Uterus (tissue), 3 donors: ENCODE measurements at regions not wholly inside any gene's neighbourhood (a gene's known extent, or its start where the extent isn't known, plus 50 kb on each side); places are given as distances from the start of the nearest gene placed in this dataset.
"Not testable (repeated sequence)": the region's sequence is repeated elsewhere in the genome, so short reads cannot be mapped to it uniquely, and the experiment has no call there.

Experiments used
- DNase-seq, 2 donors: peaks; one replicate each; pipeline ENCODE4 v3.0.0-alpha.2; 2019 to 2020
- H3K27ac ChIP-seq, 2 donors: fragments of 200-600 bp; sonication (generic); 1 replicate in 1 of 2; 2 replicates in 1 of 2; pipeline ENCODE4 v1.5.1; 2016 to 2018
- H3K27me3 ChIP-seq, 2 donors: fragments of 200-600 bp; sonication (generic); one replicate each; pipeline ENCODE4 v1.5.1; 2018 to 2019; ENCODE audit warnings: control low read depth in 1 of 2
- H3K36me3 ChIP-seq, 2 donors: fragments of 200-600 bp; sonication (generic); one replicate each; pipeline ENCODE4 v1.5.1; 2019; ENCODE audit warnings: control low read depth in 1 of 2
- H3K4me1 ChIP-seq, 2 donors: fragments of 200-600 bp; sonication (generic); one replicate each; pipeline ENCODE4 v1.5.1; 2018 to 2019; ENCODE audit warnings: control low read depth in 1 of 2
- H3K4me3 ChIP-seq, 2 donors: fragments of 200-600 bp; sonication (generic); 1 replicate in 1 of 2; 2 replicates in 1 of 2; pipeline ENCODE4 v1.5.1; 2018 to 2019; ENCODE audit warnings: mild to moderate bottlenecking in 1 of 2
- H3K9me3 ChIP-seq, 2 donors: fragments of 200-600 bp; sonication (generic); one replicate each; pipeline ENCODE4 v1.5.1; 2019; ENCODE audit warnings: control low read depth in 1 of 2
- CTCF ChIP-seq, 4 experiments: fragments of 200-600 bp in 2 of 4; fragments of 450-650 bp in 2 of 4; sonication (generic) in 2 of 4; IDR thresholded peaks; one replicate each; pipeline ENCODE4 v1.5.1; 2016 to 2019; ENCODE audit warnings: antibody characterized with exemption in 4 of 4, mild to moderate bottlenecking in 2 of 4, moderate library complexity in 1 of 4
- POLR2A ChIP-seq, 2 donors: fragments of 450-650 bp; IDR thresholded peaks; one replicate each; pipeline ENCODE4 v1.6.1; 2016; ENCODE audit warnings: antibody characterized with exemption in 2 of 2, mild to moderate bottlenecking in 1 of 2, moderate library complexity in 1 of 2
- intact Hi-C: fragments of 100-400 bp; cut with DNase I; formaldehyde crosslinking; loops from one replicate; pipeline ENCODE4 v1.15.1; 2023; ENCODE audit warnings: low total_unique reads
- donor health status: DM: yes; HTN: yes; CAD: no.

GRCh38 chr11:110347660-110348059 lies 51.2 kb upstream of the RDX start:
- Histone ChIP-seq H3K27me3 (no peaks in the 10 kb centered on the region), H3K4me1 (no peaks in the 10 kb centered on the region), H3K9me3 (no peaks in the 10 kb centered on the region), H3K36me3 (no peaks in the 10 kb centered on the region), H3K27ac (no peak overlapping the region), H3K4me3 (no peak overlapping the region)
- intact Hi-C loops = no loop called here
- TF ChIP-seq CTCF (IDR thresholded peaks at IDR 0.05) = no peak
- TF ChIP-seq POLR2A (IDR thresholded peaks at IDR 0.05) = no peak
- DNase-seq = no peak

- intact Hi-C loops = no loop called here
- no peaks in the 10 kb centered on the region for H3K9me3 ChIP-seq
- no peak for DNase-seq
- no peaks in the 10 kb centered on the region for H3K27me3 ChIP-seq
- TF ChIP-seq POLR2A (IDR thresholded peaks at IDR 0.05) (no peak), CTCF (IDR thresholded peaks at IDR 0.05) (no peak)
- no peak overlapping the region for H3K4me3 ChIP-seq
- H3K36me3 ChIP-seq = no peaks in the 10 kb centered on the region
- H3K4me1 ChIP-seq = no peaks in the 10 kb centered on the region
- H3K27ac ChIP-seq = no peak overlapping the region
Observed at GRCh38 chr11:110349138-110349996, 53.0 kb upstream of the RDX start.

GRCh38 chr11:110349997-110350383 lies 53.6 kb upstream of the RDX start:
- H3K4me1 ChIP-seq, H3K27me3 ChIP-seq, intact Hi-C loops, DNase-seq, H3K27ac ChIP-seq, H3K36me3 ChIP-seq, H3K9me3 ChIP-seq, H3K4me3 ChIP-seq: not testable (repeated sequence)

- no peaks in the 10 kb centered on the region for H3K4me1 ChIP-seq
- intact Hi-C loops = no loop called here
- H3K9me3 ChIP-seq = no peaks in the 10 kb centered on the region
- no peaks in the 10 kb centered on the region for H3K36me3 ChIP-seq
- no peak overlapping the region for H3K4me3 ChIP-seq
- TF ChIP-seq CTCF (IDR thresholded peaks at IDR 0.05) (no peak), POLR2A (IDR thresholded peaks at IDR 0.05) (no peak)
- DNase-seq = no peak
- H3K27ac ChIP-seq = no peak overlapping the region
- H3K27me3 ChIP-seq = no peaks in the 10 kb centered on the region
Observed at GRCh38 chr11:110355011-110355744, 58.8 kb upstream of the RDX start.

- Histone ChIP-seq H3K27me3 (no peaks in the 10 kb centered on the region), H3K4me1 (no peaks in the 10 kb centered on the region), H3K9me3 (no peaks in the 10 kb centered on the region), H3K27ac (no peak overlapping the region), H3K4me3 (no peak overlapping the region), H3K36me3 (no peaks in the 10 kb centered on the region)
- DNase-seq = no peak
- TF ChIP-seq POLR2A (IDR thresholded peaks at IDR 0.05) (no peak), CTCF (IDR thresholded peaks at IDR 0.05) (no peak)
- intact Hi-C loops = no loop called here
Observed at GRCh38 chr11:110356762-110357671, 60.6 kb upstream of the RDX start.
